Mucosa of descending colon (tissue), 3 donors: ENCODE measurements at regions not wholly inside any gene's neighbourhood (a gene's known extent, or its start where the extent isn't known, plus 50 kb on each side); places are given as distances from the start of the nearest gene placed in this dataset.
A peak's percentile ranks its signal among the peaks of the same experiment; 100 is the strongest.

Experiments used
- ATAC-seq: fragments of 200-7000 bp; cut with Tn5 transposase; one replicate; pipeline ENCODE4 v1.9.1; 2020; ENCODE audit warnings: mild to moderate bottlenecking, moderate library complexity
- DNase-seq, 3 donors: peaks; one replicate each; pipeline ENCODE4 v3.0.0-alpha.2; 2020
- H3K36me3 ChIP-seq: fragments of 200-600 bp; one replicate; pipeline ENCODE4 v1.8.0; 2021; ENCODE audit warnings: low read depth, mild to moderate bottlenecking
- H3K4me1 ChIP-seq: fragments of 200-600 bp; one replicate; pipeline ENCODE4 v1.8.0; 2021; ENCODE audit warnings: low read depth, mild to moderate bottlenecking
- H3K4me3 ChIP-seq: fragments of 200-600 bp; one replicate; pipeline ENCODE4 v1.8.0; 2021; ENCODE audit warnings: mild to moderate bottlenecking
- H3K9me3 ChIP-seq: fragments of 200-600 bp; one replicate; pipeline ENCODE4 v1.8.0; 2021; ENCODE audit warnings: mild to moderate bottlenecking
- CTCF ChIP-seq: fragments of 200-600 bp; IDR thresholded peaks from one replicate; pipeline ENCODE4 v1.8.0; 2022; ENCODE audit warnings: antibody characterized with exemption, mild to moderate bottlenecking
- intact Hi-C, 2 donors: fragments of 100-400 bp; cut with DNase I in 1 of 2; cut with micrococcal nuclease in 1 of 2; formaldehyde crosslinking; loops; one replicate each; pipeline versions ENCODE4 v1.11.0 to v1.11.1; 2022; cut with DNase I, micrococcal nuclease
- donor health status: DM: no; HTN: no; CAD: no; lungs with moderate emphysema.
- donor health status: DM: no; HTN: no; CAD: no.
- donor health status: DM: no; HTN: yes; CAD: no.

GRCh38 chr13:22030321-22030720 is 359.4 kb downstream of the FGF9 start:
- H3K4me3 ChIP-seq = no peak overlapping the region
- no peak for TF ChIP-seq CTCF
- H3K9me3 ChIP-seq = no peaks in the 10 kb centered on the region
- intact Hi-C loops = no loop called here
- ATAC-seq (no peak), DNase-seq (no peak)
- no peaks in the 10 kb centered on the region for H3K4me1 ChIP-seq
- H3K36me3 ChIP-seq = no peaks in the 10 kb centered on the region

- DNase-seq (no peak), ATAC-seq (no peak)
- no peak for TF ChIP-seq CTCF
- intact Hi-C loops = no loop called here
- H3K36me3 ChIP-seq = no peaks in the 10 kb centered on the region
- no peaks in the 10 kb centered on the region for H3K9me3 ChIP-seq
- no peak overlapping the region for H3K4me3 ChIP-seq
- H3K4me1 ChIP-seq = no peaks in the 10 kb centered on the region
These were observed 360.9 kb downstream of the FGF9 start for GRCh38 chr13:22031702-22032286.

GRCh38 chr13:22032905-22033304 is 362.0 kb downstream of the FGF9 start:
- no peaks in the 10 kb centered on the region for H3K9me3 ChIP-seq
- no peak for DNase-seq
- H3K4me3 ChIP-seq = no peak overlapping the region
- no peaks in the 10 kb centered on the region for H3K36me3 ChIP-seq
- no peak for ATAC-seq
- intact Hi-C loops = no loop called here
- H3K4me1 ChIP-seq = no peaks in the 10 kb centered on the region
- TF ChIP-seq CTCF = no peak

GRCh38 chr13:22039961-22040360 is 369.1 kb downstream of the FGF9 start:
- ATAC-seq (no peak), DNase-seq (no peak)
- no peak for TF ChIP-seq CTCF
- Histone ChIP-seq H3K9me3 (no peaks in the 10 kb centered on the region), H3K4me1 (no peaks in the 10 kb centered on the region), H3K36me3 (no peaks in the 10 kb centered on the region), H3K4me3 (no peak overlapping the region)
- intact Hi-C loops = no loop called here

- intact Hi-C loops = no loop called here
- Histone ChIP-seq H3K4me3 (no peak overlapping the region), H3K36me3 (no peaks in the 10 kb centered on the region), H3K4me1 (no peaks in the 10 kb centered on the region), H3K9me3 (no peaks in the 10 kb centered on the region)
- ATAC-seq (peak; percentile 87), DNase-seq (peak in 2 of 3 donors; percentile 19 to 54)
- TF ChIP-seq CTCF = no peak
These were observed 370.0 kb downstream of the FGF9 start for GRCh38 chr13:22040810-22041364.

- Histone ChIP-seq H3K36me3 (no peaks in the 10 kb centered on the region), H3K4me1 (no peaks in the 10 kb centered on the region), H3K4me3 (no peak overlapping the region), H3K9me3 (no peaks in the 10 kb centered on the region)
- ATAC-seq (no peak), DNase-seq (no peak)
- intact Hi-C loops = no loop called here
- no peak for TF ChIP-seq CTCF
These were observed 370.9 kb downstream of the FGF9 start for GRCh38 chr13:22041741-22042140.
